ENCODE measurements at regions not wholly inside any gene's neighbourhood (a gene's known extent, or its start where the extent isn't known, plus 50 kb on each side); places are given as distances from the start of the nearest gene placed in this dataset.
A peak's percentile ranks its signal among the peaks of the same experiment; 100 is the strongest.

DNA sequence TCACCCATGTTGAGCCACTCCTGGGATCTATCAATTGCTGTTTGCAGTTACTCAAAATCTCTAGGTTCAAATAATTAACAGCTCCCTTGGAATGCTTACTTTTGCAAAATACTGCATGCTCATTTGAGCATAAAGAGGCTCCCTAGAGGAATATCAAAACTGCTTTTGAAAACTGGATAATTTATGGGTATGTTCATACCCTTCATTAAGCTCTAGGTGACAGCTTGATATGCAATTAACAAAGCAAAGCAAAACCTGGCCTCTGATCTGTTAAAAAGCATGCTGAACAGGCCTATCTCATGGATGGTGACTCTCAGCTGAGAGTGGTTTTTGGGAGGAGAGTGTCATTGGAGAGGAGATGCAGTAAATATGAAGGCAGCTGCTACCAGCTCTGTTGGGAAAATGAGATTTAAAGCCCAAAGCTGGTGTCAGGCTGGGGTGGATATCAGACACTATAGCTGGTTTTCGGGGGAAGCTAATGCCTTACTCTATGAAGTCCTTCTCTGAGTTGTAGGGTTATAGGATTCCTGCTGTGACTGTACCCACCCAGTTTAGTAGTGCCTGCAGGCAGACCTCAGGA lies 110.9 kb downstream of the RASSF10 start:
- H3K27ac ChIP-seq, result no peak overlapping the region
- H3K4me1 ChIP-seq, result no peaks in the 10 kb centered on the region
- H3K36me3 ChIP-seq, result no peaks in the 10 kb centered on the region
- no peaks in the 10 kb centered on the region for H3K9me3 ChIP-seq
- intact Hi-C loops (cut with DNase I), result loop anchor here (2.0 kb wide), 1 partner anchor 23 kb away; no protein-coding TSS in a partner anchor
- DNase-seq (ENCODE audit: extremely low spot score in 2 of 2), result no peak
- H3K4me3 ChIP-seq, result no peak overlapping the region
- H3K27me3 ChIP-seq, result no peaks in the 10 kb centered on the region
- TF ChIP-seq POLR2A (IDR thresholded peaks at IDR 0.05), result no peak
- TF ChIP-seq POLR2AphosphoS5 (IDR thresholded peaks at IDR 0.05; ENCODE audit: insufficient read depth in 1 of 2, low read depth in 1 of 2), result no peak
- TF ChIP-seq, protein P1, sequence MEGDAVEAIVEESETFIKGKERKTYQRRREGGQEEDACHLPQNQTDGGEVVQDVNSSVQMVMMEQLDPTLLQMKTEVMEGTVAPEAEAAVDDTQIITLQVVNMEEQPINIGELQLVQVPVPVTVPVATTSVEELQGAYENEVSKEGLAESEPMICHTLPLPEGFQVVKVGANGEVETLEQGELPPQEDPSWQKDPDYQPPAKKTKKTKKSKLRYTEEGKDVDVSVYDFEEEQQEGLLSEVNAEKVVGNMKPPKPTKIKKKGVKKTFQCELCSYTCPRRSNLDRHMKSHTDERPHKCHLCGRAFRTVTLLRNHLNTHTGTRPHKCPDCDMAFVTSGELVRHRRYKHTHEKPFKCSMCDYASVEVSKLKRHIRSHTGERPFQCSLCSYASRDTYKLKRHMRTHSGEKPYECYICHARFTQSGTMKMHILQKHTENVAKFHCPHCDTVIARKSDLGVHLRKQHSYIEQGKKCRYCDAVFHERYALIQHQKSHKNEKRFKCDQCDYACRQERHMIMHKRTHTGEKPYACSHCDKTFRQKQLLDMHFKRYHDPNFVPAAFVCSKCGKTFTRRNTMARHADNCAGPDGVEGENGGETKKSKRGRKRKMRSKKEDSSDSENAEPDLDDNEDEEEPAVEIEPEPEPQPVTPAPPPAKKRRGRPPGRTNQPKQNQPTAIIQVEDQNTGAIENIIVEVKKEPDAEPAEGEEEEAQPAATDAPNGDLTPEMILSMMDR (IDR thresholded peaks at IDR 0.05), result no peak

DNA sequence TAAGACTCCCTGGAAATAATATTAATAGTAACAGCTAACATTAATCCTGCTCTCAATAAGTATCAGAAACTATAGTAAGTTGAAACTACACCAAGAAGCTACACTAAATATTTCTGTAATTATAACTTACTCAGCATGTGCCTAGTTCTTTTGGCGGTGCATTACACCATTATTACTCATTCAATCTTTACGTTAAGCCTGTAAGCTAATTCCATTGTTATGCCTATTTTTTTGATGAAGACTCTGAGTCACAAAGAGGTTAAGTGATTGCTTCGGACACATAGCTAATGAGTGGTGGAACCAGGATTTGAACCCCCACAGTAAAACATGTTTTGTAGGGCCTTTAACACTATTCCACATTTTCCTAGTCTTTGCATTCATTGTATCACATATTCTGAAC lies 111.6 kb downstream of the RASSF10 start:
- DNase-seq (ENCODE audit: extremely low spot score in 2 of 2), result no peak
- TF ChIP-seq, protein P1 (IDR thresholded peaks at IDR 0.05), result no peak
- TF ChIP-seq POLR2AphosphoS5 (IDR thresholded peaks at IDR 0.05; ENCODE audit: insufficient read depth in 1 of 2, low read depth in 1 of 2), result peak in 1 of 2 donors; percentile 18
- no peaks in the 10 kb centered on the region for H3K36me3 ChIP-seq
- H3K4me3 ChIP-seq, result no peak overlapping the region
- H3K27ac ChIP-seq, result no peak overlapping the region
- H3K27me3 ChIP-seq, result no peaks in the 10 kb centered on the region
- H3K9me3 ChIP-seq, result no peaks in the 10 kb centered on the region
- intact Hi-C loops (cut with DNase I), result no loop called here
- no peaks in the 10 kb centered on the region for H3K4me1 ChIP-seq

DNA sequence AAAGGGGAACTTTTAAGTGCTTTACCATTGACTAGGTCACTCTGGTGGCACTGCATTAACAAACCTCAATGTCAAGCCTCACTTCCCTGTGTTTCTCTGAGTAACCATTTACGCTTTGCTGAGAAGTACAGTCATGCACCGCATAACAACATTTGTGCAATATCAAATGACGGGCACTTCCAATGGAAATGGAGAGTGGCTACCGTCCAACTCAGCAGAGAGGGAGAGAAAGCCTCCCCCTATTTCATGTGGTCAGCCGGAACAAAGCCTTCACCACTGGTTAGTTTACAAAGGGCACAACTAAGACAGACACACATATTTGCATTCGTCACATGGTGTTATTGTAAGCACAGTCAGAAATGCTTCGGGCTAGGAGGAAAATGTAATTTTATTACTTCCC lies 117.3 kb downstream of the RASSF10 start:
- DNase-seq (ENCODE audit: extremely low spot score in 2 of 2), result no peak
- Histone ChIP-seq H3K9me3 (no peaks in the 10 kb centered on the region), H3K27me3 (no peaks in the 10 kb centered on the region), H3K27ac (no peak overlapping the region), H3K36me3 (no peaks in the 10 kb centered on the region), H3K4me3 (no peak overlapping the region), H3K4me1 (no peaks in the 10 kb centered on the region)
- no peak for TF ChIP-seq POLR2A (IDR thresholded peaks at IDR 0.05)
- TF ChIP-seq, protein P1 (IDR thresholded peaks at IDR 0.05), result no peak
- no peak for TF ChIP-seq POLR2AphosphoS5 (IDR thresholded peaks at IDR 0.05; ENCODE audit: insufficient read depth in 1 of 2, low read depth in 1 of 2)
- intact Hi-C loops (cut with DNase I), result no loop called here

DNA sequence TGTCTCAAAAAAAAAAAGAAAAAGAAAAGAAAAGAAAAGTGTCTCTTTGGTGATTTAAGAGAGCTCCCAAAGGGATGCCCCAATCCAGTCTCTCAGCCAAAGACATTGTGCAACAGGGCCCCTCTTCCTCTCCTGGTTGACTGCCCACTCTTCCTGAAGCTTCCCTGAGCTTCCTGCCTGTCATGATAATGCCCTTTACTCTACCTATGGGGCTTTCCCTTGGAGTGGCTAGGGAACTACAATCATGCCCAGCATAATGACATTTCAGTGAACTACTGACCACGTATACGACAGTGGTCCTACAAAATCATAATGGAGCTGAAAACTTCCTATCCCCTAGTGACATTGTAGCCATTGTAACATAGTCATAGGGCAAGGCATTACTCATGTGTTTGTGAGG lies 118.0 kb downstream of the RASSF10 start:
- no peaks in the 10 kb centered on the region for H3K27me3 ChIP-seq
- TF ChIP-seq POLR2AphosphoS5 (IDR thresholded peaks at IDR 0.05; ENCODE audit: insufficient read depth in 1 of 2, low read depth in 1 of 2), result no peak
- TF ChIP-seq, protein P1 (IDR thresholded peaks at IDR 0.05), result no peak
- TF ChIP-seq POLR2A (IDR thresholded peaks at IDR 0.05), result no peak
- H3K9me3 ChIP-seq, result no peaks in the 10 kb centered on the region
- H3K36me3 ChIP-seq, result no peaks in the 10 kb centered on the region
- H3K4me3 ChIP-seq, result no peak overlapping the region
- intact Hi-C loops (cut with DNase I), result no loop called here
- no peaks in the 10 kb centered on the region for H3K4me1 ChIP-seq
- DNase-seq (ENCODE audit: extremely low spot score in 2 of 2), result no peak
- H3K27ac ChIP-seq, result no peak overlapping the region

DNA sequence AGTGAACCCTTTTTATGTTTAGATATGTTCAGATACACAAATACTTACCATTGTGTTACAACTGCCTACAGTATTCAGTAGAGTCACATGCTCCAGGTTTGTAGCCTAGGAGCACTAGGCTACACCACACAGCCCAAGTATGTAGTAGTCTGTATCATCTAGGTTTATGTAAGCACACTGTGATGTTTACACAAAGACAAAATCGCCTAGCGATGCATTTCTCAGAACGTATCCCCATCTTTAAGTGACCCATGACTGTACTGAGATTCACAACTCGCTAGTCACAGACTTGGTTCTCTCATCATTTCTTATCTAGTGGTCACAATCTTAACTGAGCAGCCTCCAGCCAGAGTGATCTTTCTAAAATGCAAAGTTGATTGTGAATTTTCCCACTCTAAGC lies 119.2 kb downstream of the RASSF10 start:
- Histone ChIP-seq H3K9me3 (no peaks in the 10 kb centered on the region), H3K27me3 (no peaks in the 10 kb centered on the region), H3K36me3 (no peaks in the 10 kb centered on the region), H3K4me3 (no peak overlapping the region), H3K4me1 (no peaks in the 10 kb centered on the region), H3K27ac (no peak overlapping the region)
- DNase-seq (ENCODE audit: extremely low spot score in 2 of 2), result no peak
- intact Hi-C loops (cut with DNase I), result no loop called here
- TF ChIP-seq POLR2A (IDR thresholded peaks at IDR 0.05) (no peak), POLR2AphosphoS5 (IDR thresholded peaks at IDR 0.05; ENCODE audit: insufficient read depth in 1 of 2, low read depth in 1 of 2) (no peak)
- TF ChIP-seq, protein P1 (IDR thresholded peaks at IDR 0.05), result no peak

Measured in vagina (tissue), 2 donors.